ENCODE measurements at regions not wholly inside any gene's neighbourhood (a gene's known extent, or its start where the extent isn't known, plus 50 kb on each side); places are given as distances from the start of the nearest gene placed in this dataset.

DNA sequence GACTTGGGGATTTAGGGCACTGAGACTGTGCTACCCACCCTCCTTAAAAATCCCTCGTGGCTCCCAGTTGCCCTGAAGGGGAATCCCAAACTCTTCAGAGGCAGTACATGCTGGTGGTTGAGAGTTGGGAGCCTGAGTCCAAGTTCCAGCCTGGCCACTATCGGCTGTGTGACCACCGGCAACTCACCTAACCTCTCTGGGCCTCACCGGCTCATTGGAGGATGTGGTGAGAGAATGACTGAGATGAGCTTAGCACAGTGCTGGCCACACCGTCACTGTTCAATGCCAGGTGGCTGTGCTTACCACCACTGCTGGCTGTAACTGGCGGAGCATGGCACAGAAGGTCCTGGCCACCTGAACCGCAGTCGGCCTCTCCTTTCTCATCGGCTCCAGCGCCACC lies 200.2 kb downstream of the C9orf50 start:
- TF ChIP-seq, protein P1, sequence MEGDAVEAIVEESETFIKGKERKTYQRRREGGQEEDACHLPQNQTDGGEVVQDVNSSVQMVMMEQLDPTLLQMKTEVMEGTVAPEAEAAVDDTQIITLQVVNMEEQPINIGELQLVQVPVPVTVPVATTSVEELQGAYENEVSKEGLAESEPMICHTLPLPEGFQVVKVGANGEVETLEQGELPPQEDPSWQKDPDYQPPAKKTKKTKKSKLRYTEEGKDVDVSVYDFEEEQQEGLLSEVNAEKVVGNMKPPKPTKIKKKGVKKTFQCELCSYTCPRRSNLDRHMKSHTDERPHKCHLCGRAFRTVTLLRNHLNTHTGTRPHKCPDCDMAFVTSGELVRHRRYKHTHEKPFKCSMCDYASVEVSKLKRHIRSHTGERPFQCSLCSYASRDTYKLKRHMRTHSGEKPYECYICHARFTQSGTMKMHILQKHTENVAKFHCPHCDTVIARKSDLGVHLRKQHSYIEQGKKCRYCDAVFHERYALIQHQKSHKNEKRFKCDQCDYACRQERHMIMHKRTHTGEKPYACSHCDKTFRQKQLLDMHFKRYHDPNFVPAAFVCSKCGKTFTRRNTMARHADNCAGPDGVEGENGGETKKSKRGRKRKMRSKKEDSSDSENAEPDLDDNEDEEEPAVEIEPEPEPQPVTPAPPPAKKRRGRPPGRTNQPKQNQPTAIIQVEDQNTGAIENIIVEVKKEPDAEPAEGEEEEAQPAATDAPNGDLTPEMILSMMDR (IDR thresholded peaks at IDR 0.05) = no peak
- TF ChIP-seq POLR2A (IDR thresholded peaks at IDR 0.05) = no peak

Data from body of pancreas (tissue), 4 donors.